Epithelial cell of esophagus (primary cell): ENCODE measurements at regions not wholly inside any gene's neighbourhood (a gene's known extent, or its start where the extent isn't known, plus 50 kb on each side); places are given as distances from the start of the nearest gene placed in this dataset.
"Not testable (repeated sequence)": the region's sequence is repeated elsewhere in the genome, so short reads cannot be mapped to it uniquely, and the experiment has no call there.

Source experiments
- DNase-seq: peaks from one replicate; pipeline ENCODE4 v3.0.0; 2010; ENCODE audit warnings: low read depth
- H3K4me3 ChIP-seq: 2 replicates; pipeline ENCODE4 v1.5.1; 2011; ENCODE audit warnings: mild to moderate bottlenecking, low read length, control low read depth
- TF ChIP-seq, protein P1 (sequence below): IDR thresholded peaks from 2 replicates; pipeline ENCODE4 v1.5.1; 2011; ENCODE audit warnings: low read depth, mild to moderate bottlenecking, low read length, control low read depth, inconsistent platforms; ENCODE audit not compliant: insufficient read depth; ENCODE audit errors: missing control alignments

DNA sequence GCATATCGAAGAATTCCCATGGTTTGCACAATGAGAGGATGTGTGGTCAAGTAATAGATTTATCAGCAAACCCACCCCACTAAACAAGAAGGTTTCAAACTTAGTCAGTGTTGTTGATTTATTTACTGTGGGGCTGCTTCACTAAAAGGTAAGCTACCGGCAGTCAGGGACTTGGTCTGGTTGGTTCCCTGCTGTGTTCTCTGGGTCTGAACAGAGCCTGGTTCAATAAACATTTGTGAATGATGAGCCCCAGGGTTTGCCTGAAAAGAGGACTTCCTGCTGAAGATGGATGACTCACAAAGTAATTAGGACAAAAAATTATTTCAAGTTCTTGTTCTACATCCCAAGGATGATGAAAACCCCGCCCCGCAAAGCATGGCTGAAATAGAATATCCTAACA is 108.3 kb downstream of the SPP2 start:
- no peak overlapping the region for H3K4me3 ChIP-seq
- TF ChIP-seq, protein P1, sequence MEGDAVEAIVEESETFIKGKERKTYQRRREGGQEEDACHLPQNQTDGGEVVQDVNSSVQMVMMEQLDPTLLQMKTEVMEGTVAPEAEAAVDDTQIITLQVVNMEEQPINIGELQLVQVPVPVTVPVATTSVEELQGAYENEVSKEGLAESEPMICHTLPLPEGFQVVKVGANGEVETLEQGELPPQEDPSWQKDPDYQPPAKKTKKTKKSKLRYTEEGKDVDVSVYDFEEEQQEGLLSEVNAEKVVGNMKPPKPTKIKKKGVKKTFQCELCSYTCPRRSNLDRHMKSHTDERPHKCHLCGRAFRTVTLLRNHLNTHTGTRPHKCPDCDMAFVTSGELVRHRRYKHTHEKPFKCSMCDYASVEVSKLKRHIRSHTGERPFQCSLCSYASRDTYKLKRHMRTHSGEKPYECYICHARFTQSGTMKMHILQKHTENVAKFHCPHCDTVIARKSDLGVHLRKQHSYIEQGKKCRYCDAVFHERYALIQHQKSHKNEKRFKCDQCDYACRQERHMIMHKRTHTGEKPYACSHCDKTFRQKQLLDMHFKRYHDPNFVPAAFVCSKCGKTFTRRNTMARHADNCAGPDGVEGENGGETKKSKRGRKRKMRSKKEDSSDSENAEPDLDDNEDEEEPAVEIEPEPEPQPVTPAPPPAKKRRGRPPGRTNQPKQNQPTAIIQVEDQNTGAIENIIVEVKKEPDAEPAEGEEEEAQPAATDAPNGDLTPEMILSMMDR = no peak
- peak; percentile 45 for DNase-seq

DNA sequence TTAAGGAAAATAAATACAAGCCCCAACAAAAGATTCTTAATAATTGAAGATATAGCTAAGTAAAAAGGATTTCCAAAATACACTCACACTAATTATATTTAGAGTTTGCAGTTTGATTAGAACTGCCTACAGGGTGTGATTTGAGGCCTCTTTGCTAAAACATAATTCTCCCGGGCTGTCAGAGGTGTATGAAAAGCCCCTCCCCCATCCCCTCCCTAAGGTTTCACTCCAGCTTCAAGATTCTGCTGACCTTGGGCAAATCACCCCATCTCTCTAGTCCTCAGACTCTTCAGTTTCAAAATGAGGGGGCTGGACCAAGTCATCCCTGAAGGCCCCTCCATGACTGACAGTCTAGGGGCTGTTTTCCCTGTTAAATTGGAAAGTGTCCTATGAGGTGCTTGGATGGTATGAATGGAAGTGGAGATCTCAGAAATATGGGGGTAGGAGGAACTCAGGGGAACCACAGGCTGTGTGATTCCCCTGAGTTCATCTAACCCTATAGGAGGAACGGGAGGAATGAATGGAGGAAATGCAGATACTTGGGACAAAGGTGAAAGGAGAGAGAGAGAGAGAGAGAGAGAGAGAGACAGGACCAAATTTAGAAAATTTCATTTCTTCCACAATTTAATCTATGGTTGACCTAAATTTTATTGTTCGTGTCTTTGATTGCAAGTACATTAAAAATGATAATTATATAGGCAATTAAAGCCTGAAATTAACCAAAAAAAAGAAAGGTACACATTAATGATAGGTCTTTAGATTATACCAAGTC is 107.5 kb downstream of the SPP2 start:
- TF ChIP-seq, protein P1 = no peak
- H3K4me3 ChIP-seq = no peak overlapping the region
- no peak for DNase-seq

DNA sequence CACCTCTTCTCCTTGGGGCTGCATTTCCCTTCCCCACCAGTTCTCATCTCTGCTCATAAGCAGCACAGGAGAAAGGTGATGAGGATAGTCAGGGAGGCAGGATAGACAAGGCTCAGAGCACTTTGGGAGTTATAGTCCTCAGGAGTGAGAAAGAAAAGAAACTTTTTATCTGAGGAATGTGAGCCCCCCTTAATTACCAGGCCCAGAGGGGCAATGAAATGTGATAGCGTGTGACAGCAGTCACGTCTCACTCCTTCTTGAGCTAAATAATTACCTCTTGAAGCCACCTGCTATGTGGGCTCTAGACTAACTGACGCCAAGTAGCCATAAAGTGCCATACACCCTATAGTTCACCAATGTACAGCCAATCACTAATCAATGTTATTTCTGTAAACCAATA is 105.8 kb downstream of the SPP2 start:
- H3K4me3 ChIP-seq = no peak overlapping the region
- DNase-seq = no peak
- TF ChIP-seq, protein P1 = no peak

DNA sequence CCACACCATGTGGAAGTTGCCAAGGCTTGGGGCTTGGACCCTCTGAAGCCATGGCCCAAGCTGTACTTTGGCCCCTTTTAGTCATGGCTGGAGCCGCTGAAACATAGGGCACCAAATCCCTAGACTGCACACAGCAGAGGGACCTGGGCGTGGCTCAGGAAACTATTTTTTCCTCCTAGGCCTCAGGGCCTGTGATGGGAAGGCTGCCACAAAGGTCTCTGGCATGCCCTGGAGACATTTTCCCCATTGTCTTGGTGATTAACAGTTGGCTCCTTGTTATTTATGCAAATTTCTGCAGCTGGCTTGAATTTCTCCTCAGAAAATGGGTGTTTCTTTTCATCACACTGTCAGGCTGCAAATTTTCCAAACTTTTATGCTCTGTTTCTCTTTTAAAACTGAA is 102.3 kb downstream of the SPP2 start:
- DNase-seq, H3K4me3 ChIP-seq: not testable (repeated sequence)

DNA sequence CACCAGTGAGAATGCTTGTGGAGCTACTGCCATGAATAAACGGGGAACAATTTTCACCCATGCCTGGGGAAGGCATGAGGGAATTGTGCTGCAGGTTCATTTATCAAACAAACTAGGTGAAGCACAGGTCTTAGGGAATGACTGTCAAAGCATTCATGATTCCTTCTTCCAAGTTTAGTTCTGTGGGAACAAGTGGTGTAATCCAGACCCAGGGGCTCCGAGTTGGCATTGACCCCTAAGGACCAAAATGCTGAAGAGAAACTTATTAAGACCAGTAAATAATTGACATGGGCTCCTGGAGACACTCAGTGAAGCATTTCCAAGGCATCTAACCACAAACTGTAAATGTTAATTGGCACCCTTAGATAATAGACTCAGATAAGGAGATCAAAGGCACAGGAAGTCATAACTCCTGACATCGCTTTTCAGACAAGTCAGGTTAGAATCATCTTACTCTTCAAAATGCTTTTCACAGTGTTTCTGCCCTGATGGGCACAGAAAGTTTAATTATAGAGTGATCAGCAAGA is 96.9 kb downstream of the SPP2 start:
- no peak overlapping the region for H3K4me3 ChIP-seq
- DNase-seq = no peak
- TF ChIP-seq, protein P1 = no peak

DNA sequence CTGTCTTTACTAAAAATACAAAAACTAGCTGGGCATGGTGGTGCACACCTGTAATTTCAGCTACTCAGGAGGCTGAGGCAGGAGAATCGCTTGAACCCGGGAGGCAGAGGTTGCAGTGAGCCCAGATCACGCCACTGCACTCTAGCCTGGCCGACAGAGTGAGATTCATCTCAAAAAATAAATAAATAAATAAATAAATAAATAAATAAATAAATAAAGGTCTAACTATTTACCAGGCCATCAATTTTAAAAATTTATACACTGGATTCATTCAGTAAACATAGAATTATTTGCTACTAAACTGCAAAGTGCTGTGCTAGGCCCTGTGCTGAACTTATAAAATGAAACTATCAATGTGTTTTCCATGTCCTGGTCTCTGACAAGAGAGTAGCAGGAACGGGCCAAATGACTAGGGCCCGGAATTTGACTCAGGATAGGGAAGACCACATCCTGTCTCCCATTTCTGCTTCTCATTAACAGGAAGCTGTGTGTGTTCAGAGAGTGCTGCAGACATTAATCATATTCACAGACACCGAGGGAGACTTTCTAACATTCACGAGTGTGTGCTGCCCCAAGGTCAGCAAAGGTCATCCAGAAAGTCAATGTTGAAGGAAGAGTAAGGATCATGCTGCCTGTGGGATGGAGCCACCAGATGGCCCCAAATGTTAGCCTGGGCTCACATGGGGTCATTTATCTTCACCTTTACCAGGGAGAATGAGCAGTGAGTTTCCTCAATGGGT is 95.8 kb downstream of the SPP2 start:
- DNase-seq = peak; percentile 74

DNA sequence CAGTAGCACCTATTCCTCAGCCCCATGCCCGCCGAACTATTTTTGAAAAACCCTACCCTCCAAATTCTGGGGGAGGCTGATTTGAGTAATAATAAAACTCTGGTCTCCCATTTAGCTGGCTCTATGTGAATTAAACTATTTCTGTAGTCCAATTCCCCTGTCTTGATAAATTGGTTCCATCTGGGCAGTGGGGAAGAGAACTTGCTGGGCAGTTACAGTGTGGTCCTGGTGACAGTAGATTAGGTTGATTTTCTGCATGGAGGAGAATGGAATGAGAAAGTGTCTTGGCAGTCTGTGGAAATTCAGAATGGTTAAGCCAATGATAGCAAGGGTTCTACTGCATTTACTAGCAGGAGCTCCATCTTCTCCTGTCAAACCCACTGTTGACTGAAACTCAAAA is 95.0 kb downstream of the SPP2 start:
- H3K4me3 ChIP-seq = no peak overlapping the region
- TF ChIP-seq, protein P1 = no peak
- DNase-seq = no peak

More for the DNA sequence above, 95.8 kb downstream of the SPP2 start:
- TF ChIP-seq, protein P1 = no peak
- H3K4me3 ChIP-seq = no peak overlapping the region
